CD14-positive monocyte (primary cell): ENCODE measurements at regions not wholly inside any gene's neighbourhood (a gene's known extent, or its start where the extent isn't known, plus 50 kb on each side); places are given as distances from the start of the nearest gene placed in this dataset.
A peak's percentile ranks its signal among the peaks of the same experiment; 100 is the strongest.

Source experiments
- DNase-seq, 3 donors: peaks; one replicate each; pipeline ENCODE4 v3.0.0-alpha.2; 2011 to 2022
- H2AFZ ChIP-seq: 2 replicates; pipeline ENCODE4 v1.6.0; 2012; ENCODE audit warnings: mild to moderate bottlenecking, low read depth, low read length, inconsistent platforms; ENCODE audit not compliant: insufficient read depth, poor library complexity, severe bottlenecking
- H3K27ac ChIP-seq, 2 donors: 1 replicate in 1 of 2; 2 replicates in 1 of 2; pipeline ENCODE4 v1.5.1; 2012 to 2013; ENCODE audit warnings: low read length in 2 of 2, control low read depth in 1 of 2, inconsistent platforms in 1 of 2, low read depth in 1 of 2, mild to moderate bottlenecking in 1 of 2
- H3K27me3 ChIP-seq, 2 donors: one replicate each; pipeline versions ENCODE4 v1.6.0 to v1.6.1; 2011 to 2013; ENCODE audit warnings: low read length in 2 of 2; ENCODE audit not compliant: control insufficient read depth in 2 of 2, insufficient read depth in 2 of 2
- H3K36me3 ChIP-seq, 2 donors: replicated peaks in 1 of 2; 1 replicate in 1 of 2; 2 replicates in 1 of 2; pipeline versions ENCODE4 v1.5.1 to v1.6.1; 2012 to 2013; ENCODE audit warnings: low read length in 2 of 2, control low read depth in 1 of 2, inconsistent platforms in 1 of 2, mild to moderate bottlenecking in 1 of 2; ENCODE audit not compliant: insufficient read depth in 2 of 2, control insufficient read depth in 1 of 2
- H3K4me1 ChIP-seq, 2 donors: 1 replicate in 1 of 2; 2 replicates in 1 of 2; pipeline versions ENCODE4 v1.5.1 to v1.6.1; 2012 to 2013; ENCODE audit warnings: low read length in 2 of 2, control low read depth in 1 of 2, inconsistent platforms in 1 of 2, mild to moderate bottlenecking in 1 of 2, moderate library complexity in 1 of 2; ENCODE audit not compliant: insufficient read depth in 2 of 2, control insufficient read depth in 1 of 2
- H3K4me2 ChIP-seq: replicated peaks from 2 replicates; pipeline ENCODE3; 2012; ENCODE audit warnings: low read length, moderate library complexity, mild to moderate bottlenecking; ENCODE audit not compliant: poor library complexity, severe bottlenecking; ENCODE audit errors: extremely low read depth
- H3K4me3 ChIP-seq, 3 experiments: fragments of 200-600 bp in 1 of 3; sonication (generic) in 1 of 3; replicated peaks in 1 of 3; 1 replicate in 2 of 3; 2 replicates in 1 of 3; pipeline ENCODE4 v1.5.1; 2011 to 2013; ENCODE audit warnings: low read length in 3 of 3, mild to moderate bottlenecking in 3 of 3, control low read depth in 2 of 3, low read depth in 2 of 3, inconsistent platforms in 1 of 3, moderate library complexity in 1 of 3
- H3K79me2 ChIP-seq: 2 replicates; pipeline ENCODE4 v1.6.0; 2012; ENCODE audit warnings: mild to moderate bottlenecking, control low read depth, inconsistent platforms, low read length, moderate library complexity; ENCODE audit not compliant: insufficient read depth
- H3K9ac ChIP-seq: 2 replicates; pipeline ENCODE4 v1.6.0; 2017; ENCODE audit warnings: low read length, mild to moderate bottlenecking; ENCODE audit not compliant: insufficient read depth, poor library complexity, severe bottlenecking
- H3K9me3 ChIP-seq, 2 donors: replicated peaks in 1 of 2; 1 replicate in 1 of 2; 2 replicates in 1 of 2; pipeline versions ENCODE4 v1.5.1 to v1.6.1; 2012 to 2013; ENCODE audit warnings: low read length in 2 of 2, control low read depth in 1 of 2; ENCODE audit not compliant: control insufficient read depth in 1 of 2, insufficient read depth in 1 of 2
- H4K20me1 ChIP-seq: 2 replicates; pipeline ENCODE4 v1.6.0; 2012; ENCODE audit warnings: mild to moderate bottlenecking, low read length, control low read depth, moderate library complexity; ENCODE audit not compliant: insufficient read depth
- H3K27ac Mint-ChIP-seq, 7 donors: one replicate each; pipeline ENCODE4 v1.8.0; 2020; ENCODE audit warnings: mild to moderate bottlenecking in 7 of 7, mixed read lengths in 7 of 7, moderate library complexity in 6 of 7, inconsistent platforms in 2 of 7
- H3K27me3 Mint-ChIP-seq, 3 donors: one replicate each; pipeline ENCODE4 v1.8.0; 2021 to 2022; ENCODE audit warnings: low read depth in 3 of 3, mild to moderate bottlenecking in 3 of 3, mixed read lengths in 3 of 3, moderate library complexity in 3 of 3, inconsistent platforms in 1 of 3
- H3K36me3 Mint-ChIP-seq, 2 donors: one replicate each; pipeline ENCODE4 v1.8.0; 2020; ENCODE audit warnings: mixed read lengths in 2 of 2, inconsistent platforms in 1 of 2, mild to moderate bottlenecking in 1 of 2
- H3K4me1 Mint-ChIP-seq: one replicate; pipeline ENCODE4 v1.8.0; 2020; ENCODE audit warnings: mild to moderate bottlenecking, mixed read lengths
- H3K4me3 Mint-ChIP-seq, 2 donors: one replicate each; pipeline ENCODE4 v1.8.0; 2020; ENCODE audit warnings: mild to moderate bottlenecking in 2 of 2, mixed read lengths in 2 of 2, moderate library complexity in 1 of 2
- H3K9me3 Mint-ChIP-seq, 7 donors: one replicate each; pipeline ENCODE4 v1.8.0; 2020 to 2022; ENCODE audit warnings: mixed read lengths in 7 of 7, mild to moderate bottlenecking in 6 of 7, moderate library complexity in 6 of 7, inconsistent platforms in 2 of 7
- WGBS: methylation state at CpG from one replicate; pipeline ENCODE4 v1.1.5; 2013; ENCODE audit warnings: missing lambda C conversion rate; ENCODE audit not compliant: insufficient coverage; 5-methylcytosine and 5-hydroxymethylcytosine counted together
- intact Hi-C, 2 donors: fragments of 100-400 bp; cut with micrococcal nuclease; formaldehyde crosslinking; loops; one replicate each; pipeline versions ENCODE4 v1.15.0 to v1.15.1; 2023
- TF ChIP-seq, protein P1 (sequence below): fragments of 200-600 bp; IDR thresholded peaks from one replicate; pipeline ENCODE4 v1.8.0; 2022; ENCODE audit warnings: antibody characterized with exemption, mild to moderate bottlenecking

DNA sequence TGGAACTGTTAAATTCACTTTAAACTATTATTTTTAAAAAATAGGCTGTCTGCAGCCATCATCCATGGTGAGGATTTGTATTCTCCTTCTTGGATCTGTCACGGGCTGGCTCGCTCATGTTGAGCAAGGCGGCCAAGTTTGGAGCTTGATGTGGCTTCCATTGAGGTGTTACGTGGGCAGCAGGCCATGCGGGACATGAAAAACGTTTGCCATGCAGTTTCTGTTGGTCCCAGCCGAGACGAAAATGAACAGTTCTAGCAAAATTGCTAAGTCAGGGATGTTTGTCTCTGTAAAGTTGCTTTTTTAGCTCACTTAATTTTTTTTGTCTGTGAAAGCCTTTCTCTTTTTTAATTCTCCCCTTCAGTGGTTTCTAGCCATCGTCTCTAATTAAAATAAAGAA, 70.2 kb upstream of the MGAT5 start:
- no peak overlapping the region for H3K27ac ChIP-seq
- no peaks in the 10 kb centered on the region for H3K9me3 ChIP-seq
- WGBS: 90% methylated on average over 8 of the region's 9 CpGs
- no peaks in the 10 kb centered on the region for H3K4me1 ChIP-seq
- Mint-ChIP-seq H3K9me3 (no peaks in the 10 kb centered on the region), H3K27me3 (no peaks in the 10 kb centered on the region), H3K36me3 (peaks cover 0 to 11% of the 10 kb centered on the region in 2 donors), H3K27ac (no peak overlapping the region), H3K4me3 (no peak overlapping the region), H3K4me1 (peaks cover 10% of the 10 kb centered on the region)
- no peak overlapping the region for H2AFZ ChIP-seq
- no peak overlapping the region for H3K9ac ChIP-seq
- DNase-seq: no peak
- TF ChIP-seq, protein P1, sequence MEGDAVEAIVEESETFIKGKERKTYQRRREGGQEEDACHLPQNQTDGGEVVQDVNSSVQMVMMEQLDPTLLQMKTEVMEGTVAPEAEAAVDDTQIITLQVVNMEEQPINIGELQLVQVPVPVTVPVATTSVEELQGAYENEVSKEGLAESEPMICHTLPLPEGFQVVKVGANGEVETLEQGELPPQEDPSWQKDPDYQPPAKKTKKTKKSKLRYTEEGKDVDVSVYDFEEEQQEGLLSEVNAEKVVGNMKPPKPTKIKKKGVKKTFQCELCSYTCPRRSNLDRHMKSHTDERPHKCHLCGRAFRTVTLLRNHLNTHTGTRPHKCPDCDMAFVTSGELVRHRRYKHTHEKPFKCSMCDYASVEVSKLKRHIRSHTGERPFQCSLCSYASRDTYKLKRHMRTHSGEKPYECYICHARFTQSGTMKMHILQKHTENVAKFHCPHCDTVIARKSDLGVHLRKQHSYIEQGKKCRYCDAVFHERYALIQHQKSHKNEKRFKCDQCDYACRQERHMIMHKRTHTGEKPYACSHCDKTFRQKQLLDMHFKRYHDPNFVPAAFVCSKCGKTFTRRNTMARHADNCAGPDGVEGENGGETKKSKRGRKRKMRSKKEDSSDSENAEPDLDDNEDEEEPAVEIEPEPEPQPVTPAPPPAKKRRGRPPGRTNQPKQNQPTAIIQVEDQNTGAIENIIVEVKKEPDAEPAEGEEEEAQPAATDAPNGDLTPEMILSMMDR: no peak
- no peak overlapping the region for H3K4me2 ChIP-seq
- H3K4me3 ChIP-seq: no peak overlapping the region
- H3K27me3 ChIP-seq: no peaks in the 10 kb centered on the region
- peaks cover 11% of the 10 kb centered on the region for H3K79me2 ChIP-seq
- peaks cover 50% of the 10 kb centered on the region for H4K20me1 ChIP-seq
- intact Hi-C loops: no loop called here
- H3K36me3 ChIP-seq: no peaks in the 10 kb centered on the region

DNA sequence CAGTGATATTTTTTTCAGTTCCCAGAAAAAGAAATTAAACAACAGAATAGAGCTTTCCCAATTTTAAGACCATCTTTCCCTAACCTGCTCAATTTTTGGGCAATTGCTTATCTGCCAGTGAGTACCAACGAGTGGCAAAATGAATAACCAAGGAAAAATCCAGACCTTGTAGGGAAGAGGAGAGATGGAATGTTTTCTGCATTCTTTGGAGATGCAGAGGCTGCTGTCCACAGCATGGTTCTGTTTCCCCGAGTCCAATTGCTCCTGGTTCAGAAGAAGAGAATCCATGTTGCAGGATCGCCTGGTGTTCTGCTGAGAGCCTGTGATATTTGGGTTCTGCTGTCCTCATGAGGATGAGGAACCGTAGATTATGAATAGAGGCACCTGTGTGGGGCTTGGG, 68.2 kb upstream of the MGAT5 start:
- Histone ChIP-seq H3K27ac (no peak overlapping the region), H2AFZ (no peak overlapping the region), H3K4me2 (no peak overlapping the region), H3K9ac (no peak overlapping the region), H3K27me3 (no peaks in the 10 kb centered on the region), H3K79me2 (peaks cover 7% of the 10 kb centered on the region), H3K4me3 (no peak overlapping the region), H3K9me3 (no peaks in the 10 kb centered on the region), H4K20me1 (peaks cover 35% of the 10 kb centered on the region), H3K4me1 (no peaks in the 10 kb centered on the region), H3K36me3 (no peaks in the 10 kb centered on the region)
- no peak overlapping the region for H3K4me3 Mint-ChIP-seq
- peaks cover 25% of the 10 kb centered on the region for H3K4me1 Mint-ChIP-seq
- H3K36me3 Mint-ChIP-seq: peaks cover 2 to 11% of the 10 kb centered on the region in 2 donors
- no peaks in the 10 kb centered on the region for H3K27me3 Mint-ChIP-seq
- DNase-seq: no peak
- H3K9me3 Mint-ChIP-seq: peaks cover 0 to under 1% (median 0%) of the 10 kb centered on the region in 7 donors
- TF ChIP-seq, protein P1: no peak
- peak overlapping the region in 1 of 7 donors; percentile 26 for H3K27ac Mint-ChIP-seq
- intact Hi-C loops: no loop called here
- 98% methylated on average over 4 of the region's 4 CpGs for WGBS
